Upper lobe of right lung (tissue), 1 donor: ENCODE measurements at regions not wholly inside any gene's neighbourhood (a gene's known extent, or its start where the extent isn't known, plus 50 kb on each side); places are given as distances from the start of the nearest gene placed in this dataset.
A peak's percentile ranks its signal among the peaks of the same experiment; 100 is the strongest.
"Not testable (repeated sequence)": the region's sequence is repeated elsewhere in the genome, so short reads cannot be mapped to it uniquely, and the experiment has no call there.

ENCODE experiments used
- ATAC-seq: fragments of 200-7000 bp; cut with Tn5 transposase; one replicate; pipeline ENCODE4 v1.9.1; 2020; ENCODE audit warnings: mild to moderate bottlenecking, moderate library complexity
- DNase-seq: peaks from one replicate; pipeline ENCODE4 v3.0.0-alpha.2; 2020
- H3K27ac ChIP-seq: fragments of 200-600 bp; one replicate; pipeline ENCODE4 v1.8.0; 2022
- H3K27me3 ChIP-seq: fragments of 200-600 bp; one replicate; pipeline ENCODE4 v1.8.0; 2022; ENCODE audit warnings: mild to moderate bottlenecking
- H3K36me3 ChIP-seq: fragments of 200-600 bp; one replicate; pipeline ENCODE4 v1.8.0; 2022
- H3K4me1 ChIP-seq: fragments of 200-600 bp; one replicate; pipeline ENCODE4 v1.8.0; 2022
- H3K4me3 ChIP-seq: fragments of 200-600 bp; one replicate; pipeline ENCODE4 v1.8.0; 2022; ENCODE audit warnings: mild to moderate bottlenecking
- H3K9me3 ChIP-seq: fragments of 200-600 bp; one replicate; pipeline ENCODE4 v1.8.0; 2022
- intact Hi-C: fragments of 100-400 bp; cut with DNase I; formaldehyde crosslinking; loops from one replicate; pipeline ENCODE4 v1.11.0; 2022
- TF ChIP-seq, protein P1 (sequence below): fragments of 200-600 bp; IDR thresholded peaks from one replicate; pipeline ENCODE4 v1.8.0; 2022; ENCODE audit warnings: antibody characterized with exemption
- donor health status: DM: no; HTN: yes; CAD: no; lungs with severe emphysema.

DNA sequence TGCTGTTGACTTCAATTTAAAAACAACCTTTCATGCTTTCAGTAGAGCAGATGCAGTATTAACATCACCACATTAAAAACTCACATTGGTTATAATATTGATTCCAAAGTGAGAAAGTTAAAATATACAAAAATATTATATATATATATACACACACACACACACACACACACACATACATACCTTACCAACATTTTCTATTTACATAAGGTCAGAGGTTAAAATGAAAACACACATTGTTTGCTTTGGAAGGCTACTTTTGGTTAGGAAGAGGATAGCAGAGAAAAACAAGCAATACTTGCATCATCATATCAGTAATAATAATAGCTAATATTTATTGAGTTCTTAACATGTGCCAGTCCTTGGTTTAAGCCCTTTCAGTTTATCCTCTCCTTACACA, 226.5 kb downstream of the PPP4R3C start:
- Histone ChIP-seq H3K36me3 (no peaks in the 10 kb centered on the region), H3K9me3 (no peaks in the 10 kb centered on the region), H3K4me1 (no peaks in the 10 kb centered on the region), H3K4me3 (no peak overlapping the region), H3K27me3 (no peaks in the 10 kb centered on the region), H3K27ac (no peak overlapping the region)
- no peak for ATAC-seq
- intact Hi-C loops, result no loop called here
- no peak for DNase-seq
- TF ChIP-seq, protein P1, sequence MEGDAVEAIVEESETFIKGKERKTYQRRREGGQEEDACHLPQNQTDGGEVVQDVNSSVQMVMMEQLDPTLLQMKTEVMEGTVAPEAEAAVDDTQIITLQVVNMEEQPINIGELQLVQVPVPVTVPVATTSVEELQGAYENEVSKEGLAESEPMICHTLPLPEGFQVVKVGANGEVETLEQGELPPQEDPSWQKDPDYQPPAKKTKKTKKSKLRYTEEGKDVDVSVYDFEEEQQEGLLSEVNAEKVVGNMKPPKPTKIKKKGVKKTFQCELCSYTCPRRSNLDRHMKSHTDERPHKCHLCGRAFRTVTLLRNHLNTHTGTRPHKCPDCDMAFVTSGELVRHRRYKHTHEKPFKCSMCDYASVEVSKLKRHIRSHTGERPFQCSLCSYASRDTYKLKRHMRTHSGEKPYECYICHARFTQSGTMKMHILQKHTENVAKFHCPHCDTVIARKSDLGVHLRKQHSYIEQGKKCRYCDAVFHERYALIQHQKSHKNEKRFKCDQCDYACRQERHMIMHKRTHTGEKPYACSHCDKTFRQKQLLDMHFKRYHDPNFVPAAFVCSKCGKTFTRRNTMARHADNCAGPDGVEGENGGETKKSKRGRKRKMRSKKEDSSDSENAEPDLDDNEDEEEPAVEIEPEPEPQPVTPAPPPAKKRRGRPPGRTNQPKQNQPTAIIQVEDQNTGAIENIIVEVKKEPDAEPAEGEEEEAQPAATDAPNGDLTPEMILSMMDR, result no peak

DNA sequence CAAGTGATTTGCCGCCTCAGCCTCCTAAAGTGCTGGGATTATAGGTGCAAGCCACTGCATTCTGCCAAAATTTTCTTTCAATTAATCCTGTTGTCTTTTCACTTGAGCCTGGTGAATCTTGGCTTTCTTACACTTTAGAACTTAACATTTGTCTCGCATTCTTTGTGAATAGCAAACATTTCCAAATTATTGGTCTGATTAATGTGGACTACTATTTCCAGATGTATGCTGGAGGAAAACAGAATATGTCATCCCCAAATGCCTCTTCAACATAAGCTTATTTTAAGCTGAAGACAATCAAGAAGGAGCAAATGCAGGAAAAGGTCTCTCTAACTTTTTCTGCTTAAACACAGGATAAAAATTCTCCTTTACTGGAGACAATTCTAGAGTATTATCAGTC, 233.4 kb downstream of the PPP4R3C start:
- DNase-seq (no peak), ATAC-seq (no peak)
- Histone ChIP-seq H3K27me3 (no peaks in the 10 kb centered on the region), H3K36me3 (no peaks in the 10 kb centered on the region), H3K9me3 (no peaks in the 10 kb centered on the region), H3K4me3 (no peak overlapping the region), H3K27ac (no peak overlapping the region), H3K4me1 (no peaks in the 10 kb centered on the region)
- intact Hi-C loops, result no loop called here
- TF ChIP-seq, protein P1, result no peak

DNA sequence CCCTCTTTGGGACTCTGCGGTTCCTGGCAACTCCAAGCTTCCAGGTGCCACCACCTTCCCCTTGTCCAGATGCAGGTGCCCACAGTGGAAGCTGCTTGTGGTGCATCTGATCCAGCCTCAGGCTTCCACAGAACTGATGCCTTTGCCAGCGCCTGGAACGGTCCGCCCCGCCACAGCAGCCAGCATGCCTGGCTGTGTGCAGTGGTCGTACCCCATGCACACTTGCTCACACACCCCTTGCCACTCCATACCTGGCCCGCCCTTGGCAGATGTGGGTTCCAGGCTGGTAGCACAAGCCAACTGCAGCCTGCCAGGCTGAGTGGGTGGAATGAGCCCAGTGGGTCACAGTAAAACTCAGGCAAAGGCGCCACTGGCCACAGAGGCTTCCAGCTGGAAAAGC, 240.5 kb downstream of the PPP4R3C start:
- Histone ChIP-seq H3K4me1 (no peaks in the 10 kb centered on the region), H3K27ac (no peak overlapping the region), H3K9me3 (no peaks in the 10 kb centered on the region), H3K4me3 (no peak overlapping the region), H3K36me3 (no peaks in the 10 kb centered on the region), H3K27me3 (no peaks in the 10 kb centered on the region)
- no peak for ATAC-seq
- DNase-seq, result no peak
- TF ChIP-seq, protein P1, result no peak
- intact Hi-C loops, result no loop called here

DNA sequence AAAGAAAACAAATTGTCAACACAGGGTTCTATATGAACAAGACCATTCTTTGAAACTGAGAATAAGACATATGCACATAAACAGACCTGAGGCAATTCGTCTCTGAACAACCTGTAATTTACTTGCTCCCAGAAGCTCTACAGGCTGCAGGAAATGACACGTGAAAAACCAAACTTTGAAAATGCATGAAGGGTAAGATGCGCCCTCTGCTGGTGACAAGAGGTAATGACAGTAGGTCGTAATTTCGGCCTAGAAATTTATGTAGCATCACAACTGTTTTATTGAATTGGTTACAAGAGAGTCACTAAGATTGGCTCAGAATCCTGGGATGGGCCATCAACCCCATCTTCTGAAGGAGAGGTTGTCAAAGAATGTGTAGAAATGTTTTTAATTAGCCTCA, 276.5 kb downstream of the PPP4R3C start:
- Histone ChIP-seq H3K4me1 (no peaks in the 10 kb centered on the region), H3K27ac (no peak overlapping the region), H3K36me3 (no peaks in the 10 kb centered on the region), H3K4me3 (no peak overlapping the region), H3K27me3 (no peaks in the 10 kb centered on the region), H3K9me3 (no peaks in the 10 kb centered on the region)
- no peak for DNase-seq
- TF ChIP-seq, protein P1, result peak; percentile 73
- intact Hi-C loops, result no loop called here
- peak; percentile 50 for ATAC-seq

DNA sequence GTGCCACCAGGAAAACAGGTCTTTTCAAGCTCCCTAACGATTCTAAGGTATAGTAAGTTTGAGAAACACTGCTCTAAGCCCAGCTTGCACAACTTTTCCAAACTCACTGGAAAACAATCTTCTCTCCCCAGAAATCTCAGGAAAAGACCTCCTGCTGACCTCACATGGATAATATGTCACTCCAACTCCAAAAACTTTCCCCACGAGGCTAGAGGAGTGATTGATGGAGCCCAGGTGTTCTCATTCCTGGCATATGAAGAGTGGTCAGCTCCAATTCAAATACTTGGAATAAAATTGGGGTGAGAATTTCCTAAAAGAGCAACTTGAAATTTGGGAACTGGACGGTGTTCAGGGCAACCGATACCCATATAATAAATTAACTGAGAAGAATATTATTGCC, 299.9 kb downstream of the PPP4R3C start:
- Histone ChIP-seq H3K4me3 (no peak overlapping the region), H3K27me3 (no peaks in the 10 kb centered on the region), H3K4me1 (no peaks in the 10 kb centered on the region), H3K36me3 (no peaks in the 10 kb centered on the region), H3K9me3 (no peaks in the 10 kb centered on the region), H3K27ac (no peak overlapping the region)
- ATAC-seq (no peak), DNase-seq (no peak)
- intact Hi-C loops, result no loop called here
- TF ChIP-seq, protein P1, result no peak

DNA sequence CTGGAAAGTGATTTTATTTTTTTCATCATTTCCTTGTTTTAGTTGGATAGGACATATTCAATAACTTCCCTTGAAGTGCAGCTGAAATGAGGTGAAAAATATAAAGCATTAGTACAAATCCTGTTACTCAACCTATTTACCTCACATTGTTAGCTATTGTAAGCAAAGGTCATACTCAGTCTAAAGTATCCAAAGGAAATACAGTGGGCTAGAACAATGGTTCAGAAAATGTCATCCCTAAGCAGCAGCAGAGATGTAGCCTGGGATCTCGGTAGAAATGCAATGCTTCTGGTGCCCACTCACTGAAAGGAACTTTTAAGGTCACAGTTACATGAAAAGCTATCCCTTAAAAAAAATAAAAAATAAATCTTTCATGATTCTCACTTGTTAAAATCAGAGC, 300.6 kb downstream of the PPP4R3C start:
- DNase-seq (no peak), ATAC-seq (no peak)
- Histone ChIP-seq H3K27ac (no peak overlapping the region), H3K9me3 (no peaks in the 10 kb centered on the region), H3K4me3 (no peak overlapping the region), H3K4me1 (no peaks in the 10 kb centered on the region), H3K36me3 (no peaks in the 10 kb centered on the region), H3K27me3 (no peaks in the 10 kb centered on the region)
- intact Hi-C loops, result no loop called here
- TF ChIP-seq, protein P1, result no peak

DNA sequence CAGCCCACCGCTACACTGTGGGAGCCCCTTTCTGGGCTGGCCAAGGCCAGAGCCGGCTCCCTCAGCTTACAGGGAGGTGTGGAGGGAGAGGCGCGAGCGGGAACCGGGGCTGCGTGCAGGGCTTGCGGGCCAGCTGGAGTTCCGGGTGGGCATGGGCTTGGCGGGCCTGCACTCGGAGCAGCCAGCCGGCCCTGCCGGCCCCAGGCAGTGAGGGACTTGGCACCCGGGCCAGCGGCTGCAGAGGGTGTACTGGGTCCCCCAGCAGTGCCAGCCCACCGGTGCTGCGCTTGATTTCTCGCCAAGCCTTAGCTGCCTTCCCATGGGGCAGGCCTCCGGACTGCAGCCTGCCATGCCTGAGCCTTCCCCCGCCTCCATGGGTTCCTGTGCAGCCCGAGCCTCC, 306.2 kb downstream of the PPP4R3C start:
- H3K27ac ChIP-seq, H3K27me3 ChIP-seq, ATAC-seq, H3K4me3 ChIP-seq, intact Hi-C loops, H3K9me3 ChIP-seq, H3K4me1 ChIP-seq, H3K36me3 ChIP-seq, DNase-seq: not testable (repeated sequence)
